ENCODE measurements at regions not wholly inside any gene's neighbourhood (a gene's known extent, or its start where the extent isn't known, plus 50 kb on each side); places are given as distances from the start of the nearest gene placed in this dataset.
"Not testable (repeated sequence)": the region's sequence is repeated elsewhere in the genome, so short reads cannot be mapped to it uniquely, and the experiment has no call there.

- Histone ChIP-seq H3K4me3 (ENCODE audit: low read depth, low read length) (no peak overlapping the region), H3K9me3 (ENCODE audit: control insufficient read depth, insufficient read depth, low read length) (no peaks in the 10 kb centered on the region), H3K9ac (ENCODE audit: low read depth, low read length) (no peak overlapping the region), H3K4me1 (ENCODE audit: control insufficient read depth, insufficient read depth, low read length) (no peaks in the 10 kb centered on the region), H3K27me3 (ENCODE audit: control insufficient read depth, insufficient read depth, low read length) (no peaks in the 10 kb centered on the region), H3K27ac (ENCODE audit: low read depth, low read length) (no peak overlapping the region), H3K36me3 (ENCODE audit: control insufficient read depth, insufficient read depth, low read length) (no peaks in the 10 kb centered on the region)
Measured at GRCh38 chr2:88927128-88927527, 235.7 kb downstream of the RPIA start.

DNA sequence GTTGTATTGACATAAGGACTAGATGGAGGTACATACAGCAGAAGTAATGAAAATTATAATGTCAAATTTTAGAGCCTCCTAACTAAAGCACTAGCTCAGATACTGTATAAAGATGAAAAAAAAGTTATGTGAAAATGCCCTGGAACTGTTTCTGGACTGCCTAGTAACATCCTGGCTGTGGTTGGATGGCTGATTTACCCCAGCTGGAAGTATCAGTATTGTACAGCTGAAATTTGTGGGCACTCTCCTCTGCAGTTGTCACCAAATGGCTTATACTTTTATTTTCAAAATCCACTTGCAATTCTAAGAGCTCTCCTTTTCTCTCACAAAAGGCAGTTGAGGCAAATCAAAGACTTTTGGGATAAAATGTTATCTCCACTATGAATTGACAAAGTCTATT lies 239.2 kb downstream of the RPIA start:
- Histone ChIP-seq H3K4me1 (ENCODE audit: control insufficient read depth, insufficient read depth, low read length) (no peaks in the 10 kb centered on the region), H3K4me3 (ENCODE audit: low read depth, low read length) (no peak overlapping the region), H3K27ac (ENCODE audit: low read depth, low read length) (no peak overlapping the region), H3K9me3 (ENCODE audit: control insufficient read depth, insufficient read depth, low read length) (no peaks in the 10 kb centered on the region), H3K9ac (ENCODE audit: low read depth, low read length) (no peak overlapping the region), H3K36me3 (ENCODE audit: control insufficient read depth, insufficient read depth, low read length) (no peaks in the 10 kb centered on the region), H3K27me3 (ENCODE audit: control insufficient read depth, insufficient read depth, low read length) (no peaks in the 10 kb centered on the region)

- Histone ChIP-seq H3K9me3 (ENCODE audit: control insufficient read depth, insufficient read depth, low read length) (no peaks in the 10 kb centered on the region), H3K9ac (ENCODE audit: low read depth, low read length) (no peak overlapping the region), H3K27ac (ENCODE audit: low read depth, low read length) (no peak overlapping the region), H3K4me3 (ENCODE audit: low read depth, low read length) (no peak overlapping the region), H3K27me3 (ENCODE audit: control insufficient read depth, insufficient read depth, low read length) (no peaks in the 10 kb centered on the region), H3K4me1 (ENCODE audit: control insufficient read depth, insufficient read depth, low read length) (no peaks in the 10 kb centered on the region), H3K36me3 (ENCODE audit: control insufficient read depth, insufficient read depth, low read length) (no peaks in the 10 kb centered on the region)
Measured at GRCh38 chr2:88932686-88933085, 241.2 kb downstream of the RPIA start.

- H3K4me3 ChIP-seq (ENCODE audit: low read depth, low read length): no peak overlapping the region
- H3K36me3 ChIP-seq (ENCODE audit: control insufficient read depth, insufficient read depth, low read length): no peaks in the 10 kb centered on the region
- H3K9ac ChIP-seq (ENCODE audit: low read depth, low read length): no peak overlapping the region
- H3K4me1 ChIP-seq (ENCODE audit: control insufficient read depth, insufficient read depth, low read length): no peaks in the 10 kb centered on the region
- no peaks in the 10 kb centered on the region for H3K27me3 ChIP-seq (ENCODE audit: control insufficient read depth, insufficient read depth, low read length)
- no peak overlapping the region for H3K27ac ChIP-seq (ENCODE audit: low read depth, low read length)
- no peaks in the 10 kb centered on the region for H3K9me3 ChIP-seq (ENCODE audit: control insufficient read depth, insufficient read depth, low read length)
Measured at GRCh38 chr2:88933091-88933490, 241.6 kb downstream of the RPIA start.

- H3K27me3 ChIP-seq (ENCODE audit: control insufficient read depth, insufficient read depth, low read length): no peaks in the 10 kb centered on the region
- H3K9me3 ChIP-seq (ENCODE audit: control insufficient read depth, insufficient read depth, low read length): no peaks in the 10 kb centered on the region
- H3K4me1 ChIP-seq (ENCODE audit: control insufficient read depth, insufficient read depth, low read length): no peaks in the 10 kb centered on the region
- no peaks in the 10 kb centered on the region for H3K36me3 ChIP-seq (ENCODE audit: control insufficient read depth, insufficient read depth, low read length)
- H3K9ac ChIP-seq (ENCODE audit: low read depth, low read length): no peak overlapping the region
- no peak overlapping the region for H3K4me3 ChIP-seq (ENCODE audit: low read depth, low read length)
- H3K27ac ChIP-seq (ENCODE audit: low read depth, low read length): no peak overlapping the region
Measured at GRCh38 chr2:88933980-88934379, 242.5 kb downstream of the RPIA start.

DNA sequence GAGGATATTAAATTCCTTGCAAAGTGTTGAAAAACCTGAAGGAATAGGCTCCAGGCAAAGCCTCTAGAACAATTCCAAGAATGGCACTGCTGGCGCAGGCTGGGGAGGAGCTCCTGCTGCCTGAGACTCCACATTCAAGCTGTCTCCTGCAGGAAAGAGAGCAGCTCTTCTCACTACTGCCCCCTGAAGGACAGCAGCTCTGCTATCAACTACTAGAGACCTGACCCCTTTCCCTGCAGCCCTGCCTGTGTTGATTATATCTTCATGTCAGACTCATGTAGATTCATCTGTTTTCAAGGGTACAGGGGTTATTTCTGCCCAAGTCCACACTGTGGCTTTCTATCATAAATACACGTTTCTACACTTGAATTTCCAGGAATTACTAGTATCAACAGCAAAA lies 249.7 kb downstream of the RPIA start:
- H3K9ac ChIP-seq (ENCODE audit: low read depth, low read length); H3K4me1 ChIP-seq (ENCODE audit: control insufficient read depth, insufficient read depth, low read length): not testable (repeated sequence)

GRCh38 chr2:88942798-88943197 lies 251.3 kb downstream of the RPIA start:
- Histone ChIP-seq H3K27me3 (ENCODE audit: control insufficient read depth, insufficient read depth, low read length) (no peaks in the 10 kb centered on the region), H3K9ac (ENCODE audit: low read depth, low read length) (no peak overlapping the region), H3K4me1 (ENCODE audit: control insufficient read depth, insufficient read depth, low read length) (no peaks in the 10 kb centered on the region), H3K27ac (ENCODE audit: low read depth, low read length) (no peak overlapping the region), H3K36me3 (ENCODE audit: control insufficient read depth, insufficient read depth, low read length) (no peaks in the 10 kb centered on the region), H3K4me3 (ENCODE audit: low read depth, low read length) (no peak overlapping the region), H3K9me3 (ENCODE audit: control insufficient read depth, insufficient read depth, low read length) (no peaks in the 10 kb centered on the region)

More for the DNA sequence above, 249.7 kb downstream of the RPIA start:
- not testable (repeated sequence) for H3K4me3 ChIP-seq (ENCODE audit: low read depth, low read length); H3K9me3 ChIP-seq (ENCODE audit: control insufficient read depth, insufficient read depth, low read length); H3K36me3 ChIP-seq (ENCODE audit: control insufficient read depth, insufficient read depth, low read length); H3K27ac ChIP-seq (ENCODE audit: low read depth, low read length); H3K27me3 ChIP-seq (ENCODE audit: control insufficient read depth, insufficient read depth, low read length)

DNA sequence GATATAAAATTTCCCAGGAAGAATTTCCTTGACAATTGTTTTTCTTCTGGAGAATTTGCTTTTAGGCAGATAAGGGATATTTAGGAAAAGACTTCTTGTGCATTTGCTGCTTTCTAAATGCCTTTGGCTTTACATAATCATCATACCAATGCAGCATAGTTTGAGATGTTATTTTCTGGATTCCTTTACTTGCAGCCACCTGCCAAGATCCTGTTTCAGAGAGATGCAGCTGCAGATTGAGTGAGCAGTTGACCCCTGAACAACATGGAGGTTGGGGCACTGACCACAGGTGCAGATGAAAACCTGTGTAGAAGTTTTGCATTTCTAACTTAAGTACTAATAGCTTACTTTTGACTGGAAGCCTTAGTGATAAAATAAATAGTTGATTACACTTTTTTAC lies 257.9 kb downstream of the RPIA start:
- H3K9ac ChIP-seq (ENCODE audit: low read depth, low read length): no peak overlapping the region
- no peaks in the 10 kb centered on the region for H3K9me3 ChIP-seq (ENCODE audit: control insufficient read depth, insufficient read depth, low read length)
- no peak overlapping the region for H3K27ac ChIP-seq (ENCODE audit: low read depth, low read length)
- no peaks in the 10 kb centered on the region for H3K36me3 ChIP-seq (ENCODE audit: control insufficient read depth, insufficient read depth, low read length)
- H3K4me1 ChIP-seq (ENCODE audit: control insufficient read depth, insufficient read depth, low read length): no peaks in the 10 kb centered on the region
- no peaks in the 10 kb centered on the region for H3K27me3 ChIP-seq (ENCODE audit: control insufficient read depth, insufficient read depth, low read length)
- no peak overlapping the region for H3K4me3 ChIP-seq (ENCODE audit: low read depth, low read length)

- H3K9ac ChIP-seq (ENCODE audit: low read depth, low read length): no peak overlapping the region
- H3K27me3 ChIP-seq (ENCODE audit: control insufficient read depth, insufficient read depth, low read length): no peaks in the 10 kb centered on the region
- no peak overlapping the region for H3K27ac ChIP-seq (ENCODE audit: low read depth, low read length)
- H3K4me3 ChIP-seq (ENCODE audit: low read depth, low read length): no peak overlapping the region
- H3K9me3 ChIP-seq (ENCODE audit: control insufficient read depth, insufficient read depth, low read length): no peaks in the 10 kb centered on the region
- H3K36me3 ChIP-seq (ENCODE audit: control insufficient read depth, insufficient read depth, low read length): no peaks in the 10 kb centered on the region
- H3K4me1 ChIP-seq (ENCODE audit: control insufficient read depth, insufficient read depth, low read length): no peaks in the 10 kb centered on the region
Measured at GRCh38 chr2:88950010-88950409, 258.5 kb downstream of the RPIA start.

DNA sequence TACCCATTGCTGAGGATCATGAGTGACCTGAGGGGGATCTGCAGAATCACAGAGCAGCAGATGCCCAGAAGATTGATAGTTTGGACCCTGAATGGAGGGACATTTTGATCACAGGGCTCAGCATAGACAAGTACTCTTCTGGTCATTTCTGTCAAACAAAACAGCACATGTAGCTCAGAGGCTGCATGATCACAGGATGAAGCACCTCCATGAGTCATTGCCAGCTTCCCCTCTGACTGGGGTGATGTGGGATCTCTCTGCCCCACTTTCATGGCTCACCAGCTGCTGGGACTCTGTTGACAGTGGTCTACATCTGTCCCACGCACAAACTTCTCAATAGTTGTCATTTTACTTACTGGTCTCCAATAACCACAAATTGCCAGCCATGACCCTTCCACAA lies 264.1 kb downstream of the RPIA start:
- H3K27me3 ChIP-seq (ENCODE audit: control insufficient read depth, insufficient read depth, low read length): no peaks in the 10 kb centered on the region
- no peaks in the 10 kb centered on the region for H3K4me1 ChIP-seq (ENCODE audit: control insufficient read depth, insufficient read depth, low read length)
- no peaks in the 10 kb centered on the region for H3K9me3 ChIP-seq (ENCODE audit: control insufficient read depth, insufficient read depth, low read length)
- no peak overlapping the region for H3K4me3 ChIP-seq (ENCODE audit: low read depth, low read length)
- H3K27ac ChIP-seq (ENCODE audit: low read depth, low read length): no peak overlapping the region
- no peak overlapping the region for H3K9ac ChIP-seq (ENCODE audit: low read depth, low read length)
- no peaks in the 10 kb centered on the region for H3K36me3 ChIP-seq (ENCODE audit: control insufficient read depth, insufficient read depth, low read length)

DNA sequence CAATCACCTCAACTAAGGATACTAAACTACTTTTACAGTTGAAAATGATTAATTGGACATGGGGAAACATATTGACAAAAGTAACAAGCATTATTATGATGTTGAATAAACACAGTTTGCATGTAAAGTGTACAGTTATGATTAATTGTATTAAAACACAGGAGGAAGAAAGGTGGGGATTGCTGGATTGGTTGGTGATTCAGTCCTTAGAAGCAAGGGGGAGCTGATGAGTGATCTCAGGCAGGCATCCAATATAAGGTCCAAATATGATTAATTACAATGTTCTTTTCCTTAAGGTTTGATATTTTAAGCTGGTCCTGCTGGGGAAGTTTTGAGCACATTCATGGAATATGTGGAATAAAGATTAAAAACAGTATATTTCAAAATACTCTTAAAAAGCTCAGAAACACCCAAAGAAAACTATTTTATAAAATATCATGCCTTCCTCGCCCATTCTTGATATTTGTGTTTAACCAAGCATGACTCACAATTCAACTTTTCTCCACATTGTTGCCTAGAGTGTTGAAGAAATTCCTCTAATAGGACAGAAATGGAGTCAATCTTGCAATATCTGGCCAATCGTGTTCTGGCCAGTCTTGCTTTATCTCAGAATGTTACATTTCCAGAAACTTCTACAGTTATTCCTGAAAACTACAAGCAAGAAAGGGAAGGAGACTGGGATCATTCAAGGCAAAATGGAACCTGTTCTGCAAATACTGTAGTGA lies 268.2 kb downstream of the RPIA start:
- Histone ChIP-seq H3K4me3 (ENCODE audit: low read depth, low read length) (no peak overlapping the region), H3K36me3 (ENCODE audit: control insufficient read depth, insufficient read depth, low read length) (no peaks in the 10 kb centered on the region), H3K27ac (ENCODE audit: low read depth, low read length) (no peak overlapping the region), H3K9me3 (ENCODE audit: control insufficient read depth, insufficient read depth, low read length) (no peaks in the 10 kb centered on the region), H3K4me1 (ENCODE audit: control insufficient read depth, insufficient read depth, low read length) (no peaks in the 10 kb centered on the region), H3K9ac (ENCODE audit: low read depth, low read length) (no peak overlapping the region), H3K27me3 (ENCODE audit: control insufficient read depth, insufficient read depth, low read length) (no peaks in the 10 kb centered on the region)

DNA sequence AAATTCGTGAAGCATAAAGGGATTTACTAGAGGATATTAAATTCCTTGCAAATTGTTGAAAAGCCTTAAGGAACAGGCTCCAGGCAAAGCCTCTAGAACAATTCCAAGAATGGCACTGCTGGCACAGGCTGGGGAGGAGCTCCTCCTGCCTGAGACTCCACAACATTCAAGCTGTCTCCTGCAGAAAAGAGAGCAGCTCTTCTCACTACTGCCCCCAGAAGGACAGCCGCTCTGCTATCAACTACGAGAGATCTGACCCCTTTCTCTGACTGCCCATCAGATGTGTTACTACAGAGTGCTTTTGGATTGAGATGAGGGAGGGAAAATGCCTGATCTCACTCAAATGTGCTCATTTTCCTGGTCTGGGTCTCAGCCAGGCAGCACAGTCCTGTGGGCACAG lies 269.9 kb downstream of the RPIA start:
- H3K4me3 ChIP-seq (ENCODE audit: low read depth, low read length); H3K27me3 ChIP-seq (ENCODE audit: control insufficient read depth, insufficient read depth, low read length); H3K9ac ChIP-seq (ENCODE audit: low read depth, low read length); H3K9me3 ChIP-seq (ENCODE audit: control insufficient read depth, insufficient read depth, low read length); H3K27ac ChIP-seq (ENCODE audit: low read depth, low read length); H3K4me1 ChIP-seq (ENCODE audit: control insufficient read depth, insufficient read depth, low read length); H3K36me3 ChIP-seq (ENCODE audit: control insufficient read depth, insufficient read depth, low read length): not testable (repeated sequence)

Measured in HUES48 (cell line).